OCI-LY1 (cell line): ENCODE measurements at regions not wholly inside any gene's neighbourhood (a gene's known extent, or its start where the extent isn't known, plus 50 kb on each side); places are given as distances from the start of the nearest gene placed in this dataset.

ENCODE experiments used
- EZH2 ChIP-seq: fragments of 200-600 bp; sonication (generic), shearing (Covaris generic); IDR thresholded peaks from 2 replicates; pipeline ENCODE4 v1.8.0; 2017; ENCODE audit warnings: borderline replicate concordance, mixed run types, mild to moderate bottlenecking, antibody characterized with exemption, low read length, moderate library complexity, mixed read lengths
- TF ChIP-seq, protein P1 (sequence below): fragments of 200-600 bp; sonication (generic), shearing (Covaris generic); IDR thresholded peaks from 2 replicates; pipeline ENCODE4 v1.5.1; 2017; ENCODE audit warnings: mild to moderate bottlenecking, antibody characterized with exemption, low read length, moderate library complexity, mixed read lengths

DNA sequence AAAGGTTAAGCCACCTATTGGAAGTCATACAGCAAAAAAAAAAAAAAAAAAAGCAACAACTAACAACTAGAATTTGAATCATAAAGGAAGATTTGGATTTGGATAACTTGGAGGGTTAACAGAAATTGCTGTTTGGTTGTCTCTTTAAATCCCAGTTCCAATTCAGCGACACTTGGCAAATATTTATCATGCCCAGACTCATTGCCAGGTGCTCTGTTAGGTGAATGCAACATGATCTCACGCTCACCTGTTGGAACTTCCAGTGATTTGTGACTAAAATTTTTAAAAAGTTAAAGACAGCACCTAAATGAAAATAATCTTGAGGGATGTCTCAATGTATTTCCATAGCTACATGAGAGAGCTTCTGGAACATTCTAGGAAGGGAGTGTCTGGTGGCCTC is 103.7 kb downstream of the TBX3 start:
- TF ChIP-seq, protein P1, sequence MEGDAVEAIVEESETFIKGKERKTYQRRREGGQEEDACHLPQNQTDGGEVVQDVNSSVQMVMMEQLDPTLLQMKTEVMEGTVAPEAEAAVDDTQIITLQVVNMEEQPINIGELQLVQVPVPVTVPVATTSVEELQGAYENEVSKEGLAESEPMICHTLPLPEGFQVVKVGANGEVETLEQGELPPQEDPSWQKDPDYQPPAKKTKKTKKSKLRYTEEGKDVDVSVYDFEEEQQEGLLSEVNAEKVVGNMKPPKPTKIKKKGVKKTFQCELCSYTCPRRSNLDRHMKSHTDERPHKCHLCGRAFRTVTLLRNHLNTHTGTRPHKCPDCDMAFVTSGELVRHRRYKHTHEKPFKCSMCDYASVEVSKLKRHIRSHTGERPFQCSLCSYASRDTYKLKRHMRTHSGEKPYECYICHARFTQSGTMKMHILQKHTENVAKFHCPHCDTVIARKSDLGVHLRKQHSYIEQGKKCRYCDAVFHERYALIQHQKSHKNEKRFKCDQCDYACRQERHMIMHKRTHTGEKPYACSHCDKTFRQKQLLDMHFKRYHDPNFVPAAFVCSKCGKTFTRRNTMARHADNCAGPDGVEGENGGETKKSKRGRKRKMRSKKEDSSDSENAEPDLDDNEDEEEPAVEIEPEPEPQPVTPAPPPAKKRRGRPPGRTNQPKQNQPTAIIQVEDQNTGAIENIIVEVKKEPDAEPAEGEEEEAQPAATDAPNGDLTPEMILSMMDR = no peak
- TF ChIP-seq EZH2 = no peak
